Endothelial cell of umbilical vein (primary cell): ENCODE measurements at regions not wholly inside any gene's neighbourhood (a gene's known extent, or its start where the extent isn't known, plus 50 kb on each side); places are given as distances from the start of the nearest gene placed in this dataset.

Experiments
- BruUV-seq: library from RNA; stranded (reverse); fragments of 400-500 nt; replicated peaks from 2 replicates; lab custom pipeline; 2021; lab: Mats Ljungman, UMichigan
- CTCF ChIA-PET: fragments of 300-600, 350-600 bp; sonication (Branson Sonifier 250); formaldehyde crosslinking; loops from one replicate; lab custom pipeline; 2021; ENCODE audit warnings: antibody characterized with exemption, inconsistent platforms; lab: Charles Lee
- POLR2A ChIA-PET: fragments of 300-600, 350-600 bp; sonication (Branson Sonifier 250); formaldehyde crosslinking; loops from one replicate; lab custom pipeline; 2021; ENCODE audit warnings: antibody characterized with exemption, inconsistent platforms; lab: Charles Lee
- DNase-seq: peaks from one replicate; pipeline ENCODE4 v3.0.0-alpha.2; 2011; ENCODE audit warnings: low read depth, low spot score
- FAIRE-seq: peaks from 2 replicates; lab custom pipeline; 2011; peaks lifted over from hg19 to GRCh38; lab: Jason Lieb, UNC
- H2AFZ ChIP-seq: 2 replicates; pipeline ENCODE4 v1.6.0; 2012; ENCODE audit warnings: low read depth, low read length, control low read depth, inconsistent platforms
- H3K27ac ChIP-seq: 2 replicates; pipeline ENCODE4 v1.5.1; 2011; ENCODE audit warnings: low read depth, mild to moderate bottlenecking, control low read depth, low read length, moderate library complexity; ENCODE audit not compliant: insufficient read depth
- H3K27me3 ChIP-seq, 2 experiments: 2 replicates each; pipeline versions ENCODE4 v1.6.0 to v1.6.1; 2011; ENCODE audit warnings: low read length in 2 of 2, mixed read lengths in 1 of 2; ENCODE audit not compliant: control insufficient read depth in 2 of 2, insufficient read depth in 2 of 2
- H3K36me3 ChIP-seq, 2 experiments: 2 replicates in 1 of 2; 3 replicates in 1 of 2; pipeline ENCODE4 v1.5.1; 2011; ENCODE audit warnings: low read length in 2 of 2, mild to moderate bottlenecking in 1 of 2, moderate library complexity in 1 of 2; ENCODE audit not compliant: control insufficient read depth in 2 of 2, insufficient read depth in 2 of 2; ENCODE audit errors: extremely low read depth in 1 of 2
- H3K4me1 ChIP-seq: 3 replicates; pipeline ENCODE4 v1.5.1; 2011; ENCODE audit warnings: mild to moderate bottlenecking, low read length; ENCODE audit not compliant: control insufficient read depth, insufficient read depth; ENCODE audit errors: extremely low read depth
- H3K4me2 ChIP-seq: 2 replicates; pipeline ENCODE4 v1.6.1; 2011; ENCODE audit warnings: low read length, control low read depth, mixed read lengths; ENCODE audit not compliant: insufficient read depth
- H3K4me3 ChIP-seq, 3 experiments: fragments of 200-600 bp in 1 of 3; sonication (generic), shearing (Covaris generic) in 1 of 3; replicated peaks in 1 of 3; 2 replicates each; pipeline ENCODE4 v1.5.1; 2011 to 2016; ENCODE audit warnings: control low read depth in 3 of 3, low read length in 3 of 3, mild to moderate bottlenecking in 2 of 3, inconsistent platforms in 1 of 3, low read depth in 1 of 3, moderate library complexity in 1 of 3; ENCODE audit not compliant: insufficient read depth in 1 of 3
- H3K79me2 ChIP-seq: 2 replicates; pipeline ENCODE4 v1.6.0; 2012; ENCODE audit warnings: low read length, inconsistent platforms; ENCODE audit not compliant: control insufficient read depth, insufficient read depth
- H3K9ac ChIP-seq: replicated peaks from 2 replicates; pipeline ENCODE3; 2011; ENCODE audit warnings: low read length, control low read depth; ENCODE audit not compliant: insufficient read depth; ENCODE audit errors: extremely low read depth
- H3K9me1 ChIP-seq: replicated peaks from 3 replicates; pipeline ENCODE4 v1.6.0; 2011; ENCODE audit warnings: mild to moderate bottlenecking, low read length; ENCODE audit not compliant: control insufficient read depth, insufficient read depth; ENCODE audit errors: extremely low read depth
- H3K9me3 ChIP-seq: replicated peaks from 2 replicates; pipeline ENCODE4 v1.5.1; 2012; ENCODE audit warnings: low read length, inconsistent platforms; ENCODE audit not compliant: control insufficient read depth, insufficient read depth
- H4K20me1 ChIP-seq: replicated peaks from 2 replicates; pipeline ENCODE3; 2011; ENCODE audit warnings: mild to moderate bottlenecking, low read length; ENCODE audit not compliant: control insufficient read depth, insufficient read depth; ENCODE audit errors: extremely low read depth
- CTCF ChIP-seq, 2 donors: IDR thresholded peaks; 1 replicate in 1 of 2; 2 replicates in 1 of 2; pipeline ENCODE4 v1.5.1; 2011; ENCODE audit warnings: low read length in 2 of 2, mild to moderate bottlenecking in 2 of 2, moderate library complexity in 2 of 2, control low read depth in 1 of 2, inconsistent platforms in 1 of 2, low read depth in 1 of 2; ENCODE audit not compliant: insufficient read depth in 1 of 2; ENCODE audit errors: extremely low read depth in 1 of 2
- EZH2 ChIP-seq: IDR thresholded peaks from 2 replicates; pipeline ENCODE4 v1.6.1; 2012; ENCODE audit warnings: borderline replicate concordance, low read depth, mild to moderate bottlenecking, moderate library complexity, low read length, inconsistent platforms; ENCODE audit not compliant: severe bottlenecking
- FOS ChIP-seq: IDR thresholded peaks from 2 replicates; pipeline ENCODE4 v1.6.1; 2011; ENCODE audit warnings: mild to moderate bottlenecking, low read length, moderate library complexity, borderline replicate concordance; ENCODE audit not compliant: insufficient read depth
- GATA2 ChIP-seq: IDR thresholded peaks from 2 replicates; pipeline ENCODE4 v1.7.0; 2011; ENCODE audit warnings: low read depth, mild to moderate bottlenecking, moderate library complexity, mixed read lengths, low read length; ENCODE audit not compliant: insufficient read length, insufficient read depth
- JUN ChIP-seq: IDR thresholded peaks from 2 replicates; pipeline ENCODE4 v1.6.1; 2011; ENCODE audit warnings: borderline replicate concordance, low read depth; ENCODE audit not compliant: insufficient read length, insufficient read depth
- MAX ChIP-seq: IDR thresholded peaks from 2 replicates; pipeline ENCODE4 v1.6.1; 2011; ENCODE audit not compliant: insufficient read depth, insufficient read length
- MYC ChIP-seq: IDR thresholded peaks from one replicate; pipeline ENCODE4 v1.6.1; 2011; ENCODE audit warnings: mild to moderate bottlenecking, low read depth, low read length
- POLR2A ChIP-seq: IDR thresholded peaks from 2 replicates; pipeline ENCODE4 v1.6.1; 2012; ENCODE audit warnings: low read depth, mild to moderate bottlenecking, control low read depth, low read length
- POLR2AphosphoS5 ChIP-seq: IDR thresholded peaks from 2 replicates; pipeline ENCODE4 v1.6.1; 2012; ENCODE audit warnings: low read depth, mild to moderate bottlenecking, control low read depth, low read length, moderate library complexity; ENCODE audit not compliant: insufficient read depth
- dilution Hi-C: fragments of 300-500 bp; cut with MboI; formaldehyde crosslinking; loops from one replicate; pipeline ENCODE4 v1.15.0; 2019; ENCODE audit warnings: low sequenced_read_pairs; ENCODE audit not compliant: extremely low pct_ligation_motif_present
- intact Hi-C: fragments of 100-400 bp; cut with micrococcal nuclease; formaldehyde crosslinking; loops from one replicate; pipeline ENCODE4 v1.10.0; 2022

- no peak overlapping the region for H3K27ac ChIP-seq
- no peak for DNase-seq
- no peak overlapping the region for H2AFZ ChIP-seq
- H3K79me2 ChIP-seq, result no peaks in the 10 kb centered on the region
- no peak for FAIRE-seq
- intact Hi-C loops (no loop called here), dilution Hi-C loops (no loop called here)
- H3K9me3 ChIP-seq, result no peaks in the 10 kb centered on the region
- H3K4me2 ChIP-seq, result no peak overlapping the region
- POLR2A ChIA-PET, result no interaction called here
- no peaks in the 10 kb centered on the region for H4K20me1 ChIP-seq
- no peak overlapping the region for H3K4me3 ChIP-seq
- no peak overlapping the region for H3K9ac ChIP-seq
- no peaks in the 10 kb centered on the region for H3K27me3 ChIP-seq
- BruUV-seq, result no TSS peak
- CTCF ChIA-PET, result no interaction called here
- no peaks in the 10 kb centered on the region for H3K9me1 ChIP-seq
- H3K4me1 ChIP-seq, result no peaks in the 10 kb centered on the region
- no peaks in the 10 kb centered on the region for H3K36me3 ChIP-seq
- TF ChIP-seq CTCF (IDR thresholded peaks at IDR 0.05; ENCODE audit: extremely low read depth in 1 of 2, insufficient read depth in 1 of 2, low read depth in 1 of 2, low read length in 2 of 2) (no peak), JUN (no peak), POLR2A (no peak), FOS (no peak), MYC (no peak), GATA2 (no peak), EZH2 (no peak), POLR2AphosphoS5 (no peak), MAX (no peak)
These were observed 128.1 kb downstream of the MGST1 start for GRCh38 chr12:16475521-16475920.
